ENCODE measurements at regions not wholly inside any gene's neighbourhood (a gene's known extent, or its start where the extent isn't known, plus 50 kb on each side); places are given as distances from the start of the nearest gene placed in this dataset.

- CTCF ChIA-PET = interaction anchor here (0.7 kb wide), 1 partner anchor 95 kb away, joined by 4 read pairs; no protein-coding TSS in a partner anchor
These were observed 315.8 kb upstream of the PDE4D start for GRCh38 chr5:60209146-60209840.

GRCh38 chr5:60208716-60209115, 315.2 kb upstream of the PDE4D start:
- TF ChIP-seq, protein P1, sequence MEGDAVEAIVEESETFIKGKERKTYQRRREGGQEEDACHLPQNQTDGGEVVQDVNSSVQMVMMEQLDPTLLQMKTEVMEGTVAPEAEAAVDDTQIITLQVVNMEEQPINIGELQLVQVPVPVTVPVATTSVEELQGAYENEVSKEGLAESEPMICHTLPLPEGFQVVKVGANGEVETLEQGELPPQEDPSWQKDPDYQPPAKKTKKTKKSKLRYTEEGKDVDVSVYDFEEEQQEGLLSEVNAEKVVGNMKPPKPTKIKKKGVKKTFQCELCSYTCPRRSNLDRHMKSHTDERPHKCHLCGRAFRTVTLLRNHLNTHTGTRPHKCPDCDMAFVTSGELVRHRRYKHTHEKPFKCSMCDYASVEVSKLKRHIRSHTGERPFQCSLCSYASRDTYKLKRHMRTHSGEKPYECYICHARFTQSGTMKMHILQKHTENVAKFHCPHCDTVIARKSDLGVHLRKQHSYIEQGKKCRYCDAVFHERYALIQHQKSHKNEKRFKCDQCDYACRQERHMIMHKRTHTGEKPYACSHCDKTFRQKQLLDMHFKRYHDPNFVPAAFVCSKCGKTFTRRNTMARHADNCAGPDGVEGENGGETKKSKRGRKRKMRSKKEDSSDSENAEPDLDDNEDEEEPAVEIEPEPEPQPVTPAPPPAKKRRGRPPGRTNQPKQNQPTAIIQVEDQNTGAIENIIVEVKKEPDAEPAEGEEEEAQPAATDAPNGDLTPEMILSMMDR (IDR thresholded peaks at IDR 0.05; ENCODE audit: insufficient read depth in 1 of 2, low read depth in 1 of 2, low read length in 1 of 2, severe bottlenecking in 1 of 2, unreplicated experiment in 1 of 2) = no peak
- H3K4me3 ChIP-seq (ENCODE audit: low read depth, low read length) = no peak overlapping the region
- Mint-ChIP-seq H3K27ac (ENCODE audit: unreplicated experiment) (no peak overlapping the region), H3K27me3 (ENCODE audit: insufficient read depth, unreplicated experiment) (peaks cover 19% of the 10 kb centered on the region), H3K4me3 (ENCODE audit: unreplicated experiment) (no peak overlapping the region), H3K36me3 (ENCODE audit: insufficient read depth, unreplicated experiment) (no peaks in the 10 kb centered on the region), H3K9me3 (ENCODE audit: unreplicated experiment) (no peaks in the 10 kb centered on the region), H3K4me1 (ENCODE audit: low read depth, unreplicated experiment) (no peaks in the 10 kb centered on the region)
- ChIA-PET CTCF (interaction anchor here (0.7 kb wide), 1 partner anchor 94 kb away, joined by 4 read pairs; no protein-coding TSS in a partner anchor), POLR2A (no interaction called here)
- no TSS peak for BruUV-seq (replicated peaks)
- intact Hi-C loops (cut with micrococcal nuclease; ENCODE audit: unreplicated experiment) = no loop called here
- H3K36me3 ChIP-seq (ENCODE audit: control insufficient read depth, insufficient read depth, low read length) = no peaks in the 10 kb centered on the region
- no peaks in the 10 kb centered on the region for H3K27me3 ChIP-seq (replicated peaks; ENCODE audit: control insufficient read depth, insufficient read depth, low read length)
- no peak for DNase-seq
- H3K4me1 ChIP-seq = no peaks in the 10 kb centered on the region
- H3K9me3 ChIP-seq = no peaks in the 10 kb centered on the region

More at GRCh38 chr5:60209146-60209840, 315.8 kb upstream of the PDE4D start:
- TF ChIP-seq, protein P1 (IDR thresholded peaks at IDR 0.05; ENCODE audit: insufficient read depth in 1 of 2, low read depth in 1 of 2, low read length in 1 of 2, severe bottlenecking in 1 of 2, unreplicated experiment in 1 of 2) = no peak
- POLR2A ChIA-PET = no interaction called here
- Mint-ChIP-seq H3K27ac (ENCODE audit: unreplicated experiment) (no peak overlapping the region), H3K27me3 (ENCODE audit: insufficient read depth, unreplicated experiment) (peaks cover 17% of the 10 kb centered on the region), H3K4me3 (ENCODE audit: unreplicated experiment) (no peak overlapping the region), H3K4me1 (ENCODE audit: low read depth, unreplicated experiment) (no peaks in the 10 kb centered on the region), H3K36me3 (ENCODE audit: insufficient read depth, unreplicated experiment) (no peaks in the 10 kb centered on the region), H3K9me3 (ENCODE audit: unreplicated experiment) (no peaks in the 10 kb centered on the region)
- Histone ChIP-seq H3K27me3 (replicated peaks; ENCODE audit: control insufficient read depth, insufficient read depth, low read length) (no peaks in the 10 kb centered on the region), H3K4me1 (no peaks in the 10 kb centered on the region), H3K36me3 (ENCODE audit: control insufficient read depth, insufficient read depth, low read length) (no peaks in the 10 kb centered on the region), H3K4me3 (ENCODE audit: low read depth, low read length) (no peak overlapping the region), H3K9me3 (no peaks in the 10 kb centered on the region)
- DNase-seq = no peak
- no TSS peak for BruUV-seq (replicated peaks)
- intact Hi-C loops (cut with micrococcal nuclease; ENCODE audit: unreplicated experiment) = no loop called here

DNA sequence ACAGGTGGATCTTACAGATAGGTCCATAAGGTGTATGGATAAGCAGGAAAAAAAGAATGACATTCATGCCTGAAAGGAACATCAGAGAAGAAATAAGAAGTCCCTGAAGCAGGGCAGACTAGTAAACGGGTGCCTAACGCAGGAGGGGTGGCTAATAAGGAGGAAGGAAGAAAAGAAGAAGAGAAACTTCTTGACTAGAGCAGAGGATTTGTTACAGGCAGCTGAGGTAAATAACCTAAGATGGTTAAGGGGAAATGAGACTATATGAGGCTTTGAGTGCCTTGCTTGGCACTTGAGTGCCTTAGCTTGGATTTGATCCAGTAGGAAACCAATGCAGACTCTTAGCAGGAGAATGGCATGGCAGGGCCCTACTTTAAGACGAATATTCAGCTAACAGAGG, 313.5 kb upstream of the PDE4D start:
- intact Hi-C loops (cut with micrococcal nuclease; ENCODE audit: unreplicated experiment) = no loop called here
- TF ChIP-seq, protein P1 (IDR thresholded peaks at IDR 0.05; ENCODE audit: insufficient read depth in 1 of 2, low read depth in 1 of 2, low read length in 1 of 2, severe bottlenecking in 1 of 2, unreplicated experiment in 1 of 2) = no peak
- Histone ChIP-seq H3K36me3 (ENCODE audit: control insufficient read depth, insufficient read depth, low read length) (no peaks in the 10 kb centered on the region), H3K27me3 (replicated peaks; ENCODE audit: control insufficient read depth, insufficient read depth, low read length) (no peaks in the 10 kb centered on the region), H3K9me3 (no peaks in the 10 kb centered on the region), H3K4me1 (no peaks in the 10 kb centered on the region), H3K4me3 (ENCODE audit: low read depth, low read length) (no peak overlapping the region)
- no peak for DNase-seq
- Mint-ChIP-seq H3K9me3 (ENCODE audit: unreplicated experiment) (no peaks in the 10 kb centered on the region), H3K4me3 (ENCODE audit: unreplicated experiment) (no peak overlapping the region), H3K4me1 (ENCODE audit: low read depth, unreplicated experiment) (no peaks in the 10 kb centered on the region), H3K27ac (ENCODE audit: unreplicated experiment) (no peak overlapping the region), H3K36me3 (ENCODE audit: insufficient read depth, unreplicated experiment) (no peaks in the 10 kb centered on the region), H3K27me3 (ENCODE audit: insufficient read depth, unreplicated experiment) (peaks cover 16% of the 10 kb centered on the region)
- CTCF ChIA-PET = no interaction called here
- POLR2A ChIA-PET = no interaction called here
- BruUV-seq (replicated peaks) = no TSS peak
